ENCODE measurements at regions not wholly inside any gene's neighbourhood (a gene's known extent, or its start where the extent isn't known, plus 50 kb on each side); places are given as distances from the start of the nearest gene placed in this dataset.

DNA sequence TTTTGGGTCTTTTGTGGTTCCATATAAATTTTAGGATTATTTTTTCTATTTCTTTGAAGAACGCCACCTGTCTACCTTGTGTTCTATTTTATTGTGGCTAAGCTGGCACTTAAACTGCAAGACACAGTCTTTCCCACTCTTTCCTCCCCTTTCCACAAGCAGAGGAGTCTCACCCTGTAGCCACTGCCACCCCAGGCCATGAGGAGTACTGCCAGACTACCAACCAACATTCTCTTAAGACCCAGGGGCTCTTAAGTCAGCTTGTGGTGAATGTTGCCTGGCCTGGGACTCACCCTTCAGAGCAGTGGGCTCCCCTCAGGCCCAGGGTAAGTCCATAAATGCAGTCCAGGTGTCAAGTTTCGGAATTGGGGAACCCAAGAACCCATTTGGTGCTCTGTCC is 58.0 kb upstream of the FMR1 start:
- no peak for TF ChIP-seq YY1 (IDR thresholded peaks at IDR 0.05; ENCODE audit: insufficient read depth, insufficient read length)
- TF ChIP-seq SUZ12 (IDR thresholded peaks at IDR 0.05; ENCODE audit: extremely low read depth, insufficient read depth, insufficient read length) = no peak
- no peak for TF ChIP-seq ZNF274 (IDR thresholded peaks at IDR 0.05; ENCODE audit: low read depth, low read length)
- no peak for DNase-seq (ENCODE audit: low read depth, low spot score)
- Histone ChIP-seq H3K27me3 (ENCODE audit: insufficient read depth, insufficient read length) (no peaks in the 10 kb centered on the region), H3K9ac (ENCODE audit: insufficient read length, low read depth) (no peak overlapping the region), H3K9me3 (ENCODE audit: insufficient read depth, low read length) (no peaks in the 10 kb centered on the region), H3K4me1 (ENCODE audit: insufficient read depth, insufficient read length) (no peaks in the 10 kb centered on the region), H3K36me3 (ENCODE audit: insufficient read depth, insufficient read length, low read length) (no peaks in the 10 kb centered on the region), H3K4me3 (ENCODE audit: insufficient read length, low read depth) (no peak overlapping the region)

DNA sequence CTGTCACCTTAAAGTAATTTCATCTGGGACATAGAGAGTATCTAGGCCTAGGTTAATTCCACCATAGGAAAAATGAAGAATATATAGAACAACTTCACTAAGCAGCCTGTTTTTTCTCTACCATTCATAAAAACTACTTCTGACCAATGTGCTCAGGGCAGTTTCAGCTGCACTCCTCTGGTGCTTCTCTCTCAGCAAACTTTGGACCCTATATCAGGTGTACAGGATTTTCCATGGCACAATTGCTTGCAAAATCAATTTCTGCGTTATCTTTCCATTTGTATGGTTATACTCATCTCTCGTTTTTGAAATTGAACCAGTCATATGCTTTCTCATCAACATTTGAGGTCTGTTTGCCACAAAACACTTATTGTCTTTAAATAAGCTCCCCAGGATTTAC is 52.1 kb upstream of the FMR1 start:
- H3K9me3 ChIP-seq (ENCODE audit: insufficient read depth, low read length) = no peaks in the 10 kb centered on the region
- DNase-seq (ENCODE audit: low read depth, low spot score) = no peak
- no peak overlapping the region for H3K4me3 ChIP-seq (ENCODE audit: insufficient read length, low read depth)
- TF ChIP-seq ZNF274 (IDR thresholded peaks at IDR 0.05; ENCODE audit: low read depth, low read length) (no peak), YY1 (IDR thresholded peaks at IDR 0.05; ENCODE audit: insufficient read depth, insufficient read length) (no peak), SUZ12 (IDR thresholded peaks at IDR 0.05; ENCODE audit: extremely low read depth, insufficient read depth, insufficient read length) (no peak)
- no peaks in the 10 kb centered on the region for H3K27me3 ChIP-seq (ENCODE audit: insufficient read depth, insufficient read length)
- no peak overlapping the region for H3K9ac ChIP-seq (ENCODE audit: insufficient read length, low read depth)
- H3K4me1 ChIP-seq (ENCODE audit: insufficient read depth, insufficient read length) = no peaks in the 10 kb centered on the region
- H3K36me3 ChIP-seq (ENCODE audit: insufficient read depth, insufficient read length, low read length) = no peaks in the 10 kb centered on the region

Measured in NT2/D1 (cell line).